Ovary (tissue), 3 donors: ENCODE measurements at regions not wholly inside any gene's neighbourhood (a gene's known extent, or its start where the extent isn't known, plus 50 kb on each side); places are given as distances from the start of the nearest gene placed in this dataset.

ENCODE experiments used
- POLR2A ChIP-seq: fragments of 450-650 bp; IDR thresholded peaks from one replicate; pipeline ENCODE4 v1.6.1; 2017; ENCODE audit warnings: antibody characterized with exemption, mild to moderate bottlenecking, moderate library complexity
- TF ChIP-seq, protein P1 (sequence below), 3 donors: fragments of 450-650 bp in 2 of 3; fragments of 200-600 bp in 1 of 3; IDR thresholded peaks; one replicate each; pipeline versions ENCODE4 v1.5.1 to v1.8.0; 2016 to 2022; ENCODE audit warnings: antibody characterized with exemption in 3 of 3, mild to moderate bottlenecking in 1 of 3
- donor health status: DM: no; HTN: no; CAD: no.

DNA sequence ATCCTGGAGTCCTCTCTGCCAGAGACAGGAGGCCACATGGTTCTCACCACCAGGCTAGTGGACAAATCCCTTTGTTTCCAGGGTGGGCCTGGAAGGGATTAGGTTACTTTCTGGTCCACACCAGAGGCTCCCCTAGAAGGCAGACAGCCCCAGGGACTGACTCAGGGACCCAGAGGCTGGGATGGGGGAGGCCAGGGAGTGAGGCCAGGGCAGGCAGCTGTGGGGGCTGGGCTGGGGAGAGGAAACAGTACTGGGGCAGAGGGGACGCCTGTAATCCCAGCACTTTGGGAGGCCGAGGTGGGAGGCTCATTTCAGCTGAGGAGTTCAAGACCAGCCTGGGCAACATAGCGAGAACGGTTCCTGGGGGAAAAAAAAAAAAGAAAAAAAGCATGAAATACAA, 64.7 kb downstream of the TNFAIP2 start:
- no peak for TF ChIP-seq POLR2A
- TF ChIP-seq, protein P1, sequence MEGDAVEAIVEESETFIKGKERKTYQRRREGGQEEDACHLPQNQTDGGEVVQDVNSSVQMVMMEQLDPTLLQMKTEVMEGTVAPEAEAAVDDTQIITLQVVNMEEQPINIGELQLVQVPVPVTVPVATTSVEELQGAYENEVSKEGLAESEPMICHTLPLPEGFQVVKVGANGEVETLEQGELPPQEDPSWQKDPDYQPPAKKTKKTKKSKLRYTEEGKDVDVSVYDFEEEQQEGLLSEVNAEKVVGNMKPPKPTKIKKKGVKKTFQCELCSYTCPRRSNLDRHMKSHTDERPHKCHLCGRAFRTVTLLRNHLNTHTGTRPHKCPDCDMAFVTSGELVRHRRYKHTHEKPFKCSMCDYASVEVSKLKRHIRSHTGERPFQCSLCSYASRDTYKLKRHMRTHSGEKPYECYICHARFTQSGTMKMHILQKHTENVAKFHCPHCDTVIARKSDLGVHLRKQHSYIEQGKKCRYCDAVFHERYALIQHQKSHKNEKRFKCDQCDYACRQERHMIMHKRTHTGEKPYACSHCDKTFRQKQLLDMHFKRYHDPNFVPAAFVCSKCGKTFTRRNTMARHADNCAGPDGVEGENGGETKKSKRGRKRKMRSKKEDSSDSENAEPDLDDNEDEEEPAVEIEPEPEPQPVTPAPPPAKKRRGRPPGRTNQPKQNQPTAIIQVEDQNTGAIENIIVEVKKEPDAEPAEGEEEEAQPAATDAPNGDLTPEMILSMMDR (IDR thresholded peaks at IDR 0.05) = no peak
